ENCODE measurements at regions not wholly inside any gene's neighbourhood (a gene's known extent, or its start where the extent isn't known, plus 50 kb on each side); places are given as distances from the start of the nearest gene placed in this dataset.

GRCh38 chr12:127223731-127224130 is 1043.2 kb upstream of the TMEM132C start:
- no peak for DNase-seq

- DNase-seq: no peak
Observed at GRCh38 chr12:127230843-127231260, 1036.1 kb upstream of the TMEM132C start.

- no peak for DNase-seq
Observed at GRCh38 chr12:127231371-127231770, 1035.6 kb upstream of the TMEM132C start.

GRCh38 chr12:127233016-127233415 is 1034.0 kb upstream of the TMEM132C start:
- no peak for DNase-seq

GRCh38 chr12:127235761-127236160 is 1031.2 kb upstream of the TMEM132C start:
- DNase-seq: no peak

GRCh38 chr12:127236491-127236890 is 1030.5 kb upstream of the TMEM132C start:
- DNase-seq: no peak

- no peak for DNase-seq
Observed at GRCh38 chr12:127237151-127237550, 1029.8 kb upstream of the TMEM132C start.

- no peak for DNase-seq
Observed at GRCh38 chr12:127238107-127238506, 1028.9 kb upstream of the TMEM132C start.

- DNase-seq: no peak
Observed at GRCh38 chr12:127239781-127240180, 1027.2 kb upstream of the TMEM132C start.

- no peak for DNase-seq
Observed at GRCh38 chr12:127240249-127240929, 1026.6 kb upstream of the TMEM132C start.

- no peak for DNase-seq
Observed at GRCh38 chr12:127241072-127241817, 1025.7 kb upstream of the TMEM132C start.

GRCh38 chr12:127245009-127245408 is 1022.0 kb upstream of the TMEM132C start:
- no peak for DNase-seq

- no peak for DNase-seq
Observed at GRCh38 chr12:127245437-127245836, 1021.5 kb upstream of the TMEM132C start.

GRCh38 chr12:127247937-127248336 is 1019.0 kb upstream of the TMEM132C start:
- DNase-seq: no peak

GRCh38 chr12:127249428-127249827 is 1017.5 kb upstream of the TMEM132C start:
- no peak for DNase-seq

- no peak for DNase-seq
Observed at GRCh38 chr12:127253797-127254327, 1013.1 kb upstream of the TMEM132C start.

- no peak for DNase-seq
Observed at GRCh38 chr12:127254420-127254955, 1012.5 kb upstream of the TMEM132C start.

- no peak for DNase-seq
Observed at GRCh38 chr12:127257366-127257935, 1009.5 kb upstream of the TMEM132C start.

GRCh38 chr12:127260531-127260930 is 1006.4 kb upstream of the TMEM132C start:
- no peak for DNase-seq

- no peak for DNase-seq
Observed at GRCh38 chr12:127260999-127261398, 1006.0 kb upstream of the TMEM132C start.

GRCh38 chr12:127262615-127263014 is 1004.4 kb upstream of the TMEM132C start:
- no peak for DNase-seq

- no peak for DNase-seq
Observed at GRCh38 chr12:127263621-127264020, 1003.3 kb upstream of the TMEM132C start.

- no peak for DNase-seq
Observed at GRCh38 chr12:127267128-127267527, 999.8 kb upstream of the TMEM132C start.

- DNase-seq: no peak
Observed at GRCh38 chr12:127268213-127268612, 998.8 kb upstream of the TMEM132C start.
